Ovary (tissue), 7 donors: ENCODE measurements at regions not wholly inside any gene's neighbourhood (a gene's known extent, or its start where the extent isn't known, plus 50 kb on each side); places are given as distances from the start of the nearest gene placed in this dataset.

ENCODE experiments used
- DNase-seq, 5 donors: peaks; one replicate each; pipeline ENCODE4 v3.0.0-alpha.2; 2019 to 2020
- H3K27ac ChIP-seq, 2 donors: fragments of 200-600 bp; one replicate each; pipeline versions ENCODE4 v1.5.1 to v1.8.0; 2019 to 2022
- H3K27me3 ChIP-seq: fragments of 200-600 bp; one replicate; pipeline ENCODE4 v1.8.0; 2022
- H3K36me3 ChIP-seq: fragments of 200-600 bp; sonication (generic); one replicate; pipeline ENCODE4 v1.5.1; 2019
- H3K4me1 ChIP-seq: one replicate; pipeline ENCODE4 v1.8.1; 2013; ENCODE audit warnings: mild to moderate bottlenecking, moderate library complexity; ENCODE audit not compliant: insufficient read depth
- H3K4me3 ChIP-seq: fragments of 200-600 bp; sonication (generic); one replicate; pipeline ENCODE4 v1.5.1; 2017
- H3K9me3 ChIP-seq, 2 donors: fragments of 200-600 bp in 1 of 2; sonication (generic) in 1 of 2; one replicate each; pipeline versions ENCODE4 v1.5.1 to v1.8.1; 2013 to 2019; ENCODE audit warnings: mild to moderate bottlenecking in 1 of 2, moderate library complexity in 1 of 2
- EP300 ChIP-seq: sonication (generic); formaldehyde crosslinking; IDR thresholded peaks from one replicate; pipeline ENCODE4 v1.6.1; 2017; ENCODE audit warnings: antibody characterized with exemption
- POLR2A ChIP-seq: fragments of 450-650 bp; IDR thresholded peaks from one replicate; pipeline ENCODE4 v1.6.1; 2017; ENCODE audit warnings: antibody characterized with exemption, mild to moderate bottlenecking, moderate library complexity
- WGBS, 3 donors: extraction: QIAGEN DNeasy Blood & Tissue Kit in 1 of 3; methylation state at CpG; one replicate each; pipeline versions ENCODE4 v1.1.5 to v1.1.7; 2013 to 2017; 5-methylcytosine and 5-hydroxymethylcytosine counted together
- intact Hi-C, 4 donors: fragments of 100-400 bp; cut with DNase I; formaldehyde crosslinking; loops; one replicate each; pipeline versions ENCODE4 v1.11.0 to v1.15.1; 2022 to 2023
- TF ChIP-seq, protein P1 (sequence below), 3 donors: fragments of 450-650 bp in 2 of 3; fragments of 200-600 bp in 1 of 3; IDR thresholded peaks; one replicate each; pipeline versions ENCODE4 v1.5.1 to v1.8.0; 2016 to 2022; ENCODE audit warnings: antibody characterized with exemption in 3 of 3, mild to moderate bottlenecking in 1 of 3
- donor health status: DM: no; HTN: no; CAD: no; lungs with moderate emphysema.
- donor health status: DM: no; HTN: no; CAD: no.
- donor health status: Bipolar disorder and iron deficiency.
- donor health status: DM: no; HTN: no; CAD: no.
- donor health status: DM: yes; HTN: yes; CAD: no.

GRCh38 chr7:85469446-85470010 lies 282.7 kb upstream of the SEMA3D start:
- Histone ChIP-seq H3K27me3 (no peaks in the 10 kb centered on the region), H3K4me3 (no peak overlapping the region), H3K27ac (no peak overlapping the region), H3K9me3 (no peaks in the 10 kb centered on the region), H3K36me3 (no peaks in the 10 kb centered on the region), H3K4me1 (no peaks in the 10 kb centered on the region)
- intact Hi-C loops = no loop called here
- no peak for DNase-seq
- TF ChIP-seq EP300 (no peak), POLR2A (no peak)
- TF ChIP-seq, protein P1, sequence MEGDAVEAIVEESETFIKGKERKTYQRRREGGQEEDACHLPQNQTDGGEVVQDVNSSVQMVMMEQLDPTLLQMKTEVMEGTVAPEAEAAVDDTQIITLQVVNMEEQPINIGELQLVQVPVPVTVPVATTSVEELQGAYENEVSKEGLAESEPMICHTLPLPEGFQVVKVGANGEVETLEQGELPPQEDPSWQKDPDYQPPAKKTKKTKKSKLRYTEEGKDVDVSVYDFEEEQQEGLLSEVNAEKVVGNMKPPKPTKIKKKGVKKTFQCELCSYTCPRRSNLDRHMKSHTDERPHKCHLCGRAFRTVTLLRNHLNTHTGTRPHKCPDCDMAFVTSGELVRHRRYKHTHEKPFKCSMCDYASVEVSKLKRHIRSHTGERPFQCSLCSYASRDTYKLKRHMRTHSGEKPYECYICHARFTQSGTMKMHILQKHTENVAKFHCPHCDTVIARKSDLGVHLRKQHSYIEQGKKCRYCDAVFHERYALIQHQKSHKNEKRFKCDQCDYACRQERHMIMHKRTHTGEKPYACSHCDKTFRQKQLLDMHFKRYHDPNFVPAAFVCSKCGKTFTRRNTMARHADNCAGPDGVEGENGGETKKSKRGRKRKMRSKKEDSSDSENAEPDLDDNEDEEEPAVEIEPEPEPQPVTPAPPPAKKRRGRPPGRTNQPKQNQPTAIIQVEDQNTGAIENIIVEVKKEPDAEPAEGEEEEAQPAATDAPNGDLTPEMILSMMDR (IDR thresholded peaks at IDR 0.05) = no peak
- 66 to 80% (median 74%) methylated on average over 1 of the region's 1 CpG for WGBS, 3 donors

DNA sequence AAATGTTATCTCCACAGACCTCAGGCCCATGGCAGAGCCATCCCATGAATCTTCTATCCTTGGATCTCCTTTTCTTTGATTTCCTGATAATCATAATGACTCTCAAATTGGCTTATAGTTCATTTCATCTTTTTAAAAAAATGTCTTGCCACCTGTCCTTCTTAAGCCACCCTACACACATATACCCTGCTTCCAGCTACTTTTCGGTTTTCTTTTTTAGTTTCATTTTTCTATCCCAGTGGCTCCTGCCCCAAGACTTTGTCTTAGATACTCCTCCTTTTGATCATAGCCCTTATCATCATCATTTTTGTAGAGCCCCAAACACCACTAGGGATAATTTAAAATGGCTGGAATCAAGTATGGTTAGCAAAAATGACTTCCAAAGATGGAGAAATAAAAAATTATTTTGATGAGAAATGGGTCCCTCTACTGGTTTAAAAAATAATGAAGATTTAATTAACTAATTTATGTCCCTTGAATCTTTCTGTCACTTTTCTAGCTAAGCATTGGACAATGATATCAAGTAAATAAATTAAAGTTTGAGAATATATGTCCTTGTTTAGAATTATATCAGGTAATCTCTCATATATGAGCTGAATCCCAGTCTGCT lies 277.3 kb upstream of the SEMA3D start:
- H3K36me3 ChIP-seq = no peaks in the 10 kb centered on the region
- 93 to 98% (median 95%) methylated on average over 1 of the region's 1 CpG for WGBS, 3 donors
- H3K27ac ChIP-seq = no peak overlapping the region
- intact Hi-C loops = no loop called here
- no peaks in the 10 kb centered on the region for H3K27me3 ChIP-seq
- H3K4me1 ChIP-seq = no peaks in the 10 kb centered on the region
- no peaks in the 10 kb centered on the region for H3K9me3 ChIP-seq
- H3K4me3 ChIP-seq = no peak overlapping the region
- no peak for TF ChIP-seq POLR2A
- TF ChIP-seq, protein P1 (IDR thresholded peaks at IDR 0.05) = no peak
- TF ChIP-seq EP300 = no peak
- no peak for DNase-seq

DNA sequence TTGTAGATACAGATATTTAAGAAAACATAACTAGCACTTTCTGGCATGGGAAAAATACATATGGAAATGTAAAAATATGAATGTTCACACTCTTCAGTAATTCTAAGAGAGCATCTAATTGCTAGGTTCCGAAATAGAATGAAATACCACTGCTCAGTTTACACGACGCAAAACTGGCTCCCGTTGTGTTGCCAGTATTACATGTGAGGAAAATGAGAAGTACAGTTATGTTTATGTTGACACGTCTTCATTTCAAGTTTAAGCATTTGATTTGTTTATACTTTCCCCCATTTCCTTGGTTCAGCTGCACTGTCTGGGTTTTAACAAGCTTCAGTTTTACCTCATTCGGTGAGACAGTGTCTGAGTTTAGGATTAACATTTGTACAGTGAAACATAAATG lies 275.8 kb upstream of the SEMA3D start:
- intact Hi-C loops = no loop called here
- no peaks in the 10 kb centered on the region for H3K9me3 ChIP-seq

DNA sequence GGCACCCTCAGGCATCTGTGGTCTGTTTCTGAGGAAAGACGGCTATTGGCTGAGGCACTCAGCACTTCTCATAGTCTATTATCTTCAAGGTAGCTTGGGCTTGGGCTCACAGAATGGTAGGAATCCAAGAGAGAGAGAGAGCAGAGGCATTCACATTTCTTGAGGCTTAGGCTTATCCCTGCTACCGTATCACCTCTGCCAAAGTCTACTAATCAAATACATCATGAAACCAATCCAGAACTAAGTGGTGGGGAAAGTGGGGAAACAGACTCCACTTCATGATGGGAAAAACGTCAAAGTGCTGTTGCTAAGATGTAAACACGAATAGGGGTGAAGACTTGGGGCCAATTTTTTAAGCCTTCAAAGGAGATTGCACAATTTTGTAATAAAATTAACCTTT lies 271.1 kb upstream of the SEMA3D start:
- intact Hi-C loops = no loop called here
- H3K27ac ChIP-seq = no peak overlapping the region

More for the DNA sequence above, 275.8 kb upstream of the SEMA3D start:
- Histone ChIP-seq H3K36me3 (no peaks in the 10 kb centered on the region), H3K4me3 (no peak overlapping the region), H3K27me3 (no peaks in the 10 kb centered on the region), H3K27ac (no peak overlapping the region), H3K4me1 (no peaks in the 10 kb centered on the region)
- no peak for TF ChIP-seq POLR2A
- TF ChIP-seq, protein P1 (IDR thresholded peaks at IDR 0.05) = no peak
- TF ChIP-seq EP300 = no peak
- no peak for DNase-seq
- 63 to 68% (median 64%) methylated on average over 6 of the region's 6 CpGs for WGBS, 3 donors

More for the DNA sequence above, 271.1 kb upstream of the SEMA3D start:
- TF ChIP-seq EP300 = no peak
- TF ChIP-seq POLR2A = no peak
- TF ChIP-seq, protein P1 (IDR thresholded peaks at IDR 0.05) = no peak
- WGBS, 3 donors = 73 to 78% (median 75%) methylated on average over 4 of the region's 4 CpGs
- H3K27me3 ChIP-seq = no peaks in the 10 kb centered on the region
- H3K36me3 ChIP-seq = no peaks in the 10 kb centered on the region
- H3K4me3 ChIP-seq = no peak overlapping the region
- DNase-seq = no peak
- H3K9me3 ChIP-seq = no peaks in the 10 kb centered on the region
- H3K4me1 ChIP-seq = no peaks in the 10 kb centered on the region
